Breast epithelium (tissue), 3 donors: ENCODE measurements at regions not wholly inside any gene's neighbourhood (a gene's known extent, or its start where the extent isn't known, plus 50 kb on each side); places are given as distances from the start of the nearest gene placed in this dataset.

ENCODE experiments used
- CTCF ChIP-seq, 3 donors: fragments of 450-650 bp; IDR thresholded peaks; one replicate each; pipeline ENCODE4 v1.5.1; 2016 to 2017; ENCODE audit warnings: antibody characterized with exemption in 3 of 3, mild to moderate bottlenecking in 3 of 3, moderate library complexity in 3 of 3
- POLR2A ChIP-seq: fragments of 450-650 bp; IDR thresholded peaks from one replicate; pipeline ENCODE4 v1.6.1; 2016; ENCODE audit warnings: antibody characterized with exemption, mild to moderate bottlenecking, moderate library complexity
- POLR2AphosphoS5 ChIP-seq, 3 donors: sonication (generic); formaldehyde crosslinking; IDR thresholded peaks; one replicate each; pipeline ENCODE4 v1.6.1; 2017; ENCODE audit warnings: antibody characterized with exemption in 3 of 3

- TF ChIP-seq CTCF (IDR thresholded peaks at IDR 0.05) (no peak), POLR2A (no peak), POLR2AphosphoS5 (IDR thresholded peaks at IDR 0.05) (no peak)
Measured at GRCh38 chr6:139628270-139628669, 253.8 kb upstream of the CITED2 start.
